ENCODE measurements at regions not wholly inside any gene's neighbourhood (a gene's known extent, or its start where the extent isn't known, plus 50 kb on each side); places are given as distances from the start of the nearest gene placed in this dataset.

GRCh38 chr19:30236587-30236986 is 135.6 kb upstream of the ZNF536 start:
- no peaks in the 10 kb centered on the region for H3K27me3 ChIP-seq (ENCODE audit: insufficient read depth, low read length)

GRCh38 chr19:30237140-30237539 is 135.0 kb upstream of the ZNF536 start:
- TF ChIP-seq CTCF (IDR thresholded peaks at IDR 0.05; ENCODE audit: extremely low read depth, low read depth, low read length): no peak
- H3K4me2 ChIP-seq (ENCODE audit: insufficient read depth, low read length): no peak overlapping the region
- no peak overlapping the region for H2AFZ ChIP-seq (ENCODE audit: low read length)
- no peaks in the 10 kb centered on the region for H3K79me2 ChIP-seq (ENCODE audit: insufficient read depth, low read length)
- H3K9me3 ChIP-seq (ENCODE audit: low read depth, low read length): no peaks in the 10 kb centered on the region
- no peak overlapping the region for H3K4me3 ChIP-seq (ENCODE audit: insufficient read depth, low read length)
- no peaks in the 10 kb centered on the region for H4K20me1 ChIP-seq (ENCODE audit: insufficient read depth, low read length)
- no peaks in the 10 kb centered on the region for H3K4me1 ChIP-seq (ENCODE audit: insufficient read depth, low read length)
- no peaks in the 10 kb centered on the region for H3K36me3 ChIP-seq (ENCODE audit: insufficient read depth, low read length)
- no peak overlapping the region for H3K27ac ChIP-seq (ENCODE audit: low read depth, low read length)
- no peaks in the 10 kb centered on the region for H3K27me3 ChIP-seq (ENCODE audit: insufficient read depth, low read length)
- DNase-seq (ENCODE audit: insufficient read length, low spot score, missing footprints): no peak

More at GRCh38 chr19:30236587-30236986, 135.6 kb upstream of the ZNF536 start:
- no peak overlapping the region for H2AFZ ChIP-seq (ENCODE audit: low read length)
- TF ChIP-seq CTCF (IDR thresholded peaks at IDR 0.05; ENCODE audit: extremely low read depth, low read depth, low read length): no peak
- H3K79me2 ChIP-seq (ENCODE audit: insufficient read depth, low read length): no peaks in the 10 kb centered on the region
- no peaks in the 10 kb centered on the region for H3K4me1 ChIP-seq (ENCODE audit: insufficient read depth, low read length)
- no peak overlapping the region for H3K27ac ChIP-seq (ENCODE audit: low read depth, low read length)
- DNase-seq (ENCODE audit: insufficient read length, low spot score, missing footprints): no peak
- no peaks in the 10 kb centered on the region for H3K9me3 ChIP-seq (ENCODE audit: low read depth, low read length)
- H4K20me1 ChIP-seq (ENCODE audit: insufficient read depth, low read length): no peaks in the 10 kb centered on the region
- H3K36me3 ChIP-seq (ENCODE audit: insufficient read depth, low read length): no peaks in the 10 kb centered on the region
- no peak overlapping the region for H3K4me3 ChIP-seq (ENCODE audit: insufficient read depth, low read length)
- no peak overlapping the region for H3K4me2 ChIP-seq (ENCODE audit: insufficient read depth, low read length)

- Histone ChIP-seq H3K4me3 (ENCODE audit: insufficient read depth, low read length) (no peak overlapping the region), H3K9me3 (ENCODE audit: low read depth, low read length) (no peaks in the 10 kb centered on the region), H4K20me1 (ENCODE audit: insufficient read depth, low read length) (no peaks in the 10 kb centered on the region), H3K4me1 (ENCODE audit: insufficient read depth, low read length) (no peaks in the 10 kb centered on the region), H2AFZ (ENCODE audit: low read length) (no peak overlapping the region), H3K4me2 (ENCODE audit: insufficient read depth, low read length) (no peak overlapping the region), H3K79me2 (ENCODE audit: insufficient read depth, low read length) (no peaks in the 10 kb centered on the region), H3K27ac (ENCODE audit: low read depth, low read length) (no peak overlapping the region), H3K27me3 (ENCODE audit: insufficient read depth, low read length) (no peaks in the 10 kb centered on the region), H3K36me3 (ENCODE audit: insufficient read depth, low read length) (no peaks in the 10 kb centered on the region)
- TF ChIP-seq CTCF (IDR thresholded peaks at IDR 0.05; ENCODE audit: extremely low read depth, low read depth, low read length): no peak
- no peak for DNase-seq (ENCODE audit: insufficient read length, low spot score, missing footprints)
Measured at GRCh38 chr19:30240904-30241695, 131.1 kb upstream of the ZNF536 start.

- Histone ChIP-seq H3K4me1 (ENCODE audit: insufficient read depth, low read length) (no peaks in the 10 kb centered on the region), H3K36me3 (ENCODE audit: insufficient read depth, low read length) (no peaks in the 10 kb centered on the region), H4K20me1 (ENCODE audit: insufficient read depth, low read length) (no peaks in the 10 kb centered on the region), H3K27me3 (ENCODE audit: insufficient read depth, low read length) (no peaks in the 10 kb centered on the region), H3K4me2 (ENCODE audit: insufficient read depth, low read length) (no peak overlapping the region), H3K9me3 (ENCODE audit: low read depth, low read length) (no peaks in the 10 kb centered on the region), H3K27ac (ENCODE audit: low read depth, low read length) (no peak overlapping the region), H3K4me3 (ENCODE audit: insufficient read depth, low read length) (no peak overlapping the region), H2AFZ (ENCODE audit: low read length) (no peak overlapping the region), H3K79me2 (ENCODE audit: insufficient read depth, low read length) (no peaks in the 10 kb centered on the region)
- no peak for DNase-seq (ENCODE audit: insufficient read length, low spot score, missing footprints)
- no peak for TF ChIP-seq CTCF (IDR thresholded peaks at IDR 0.05; ENCODE audit: extremely low read depth, low read depth, low read length)
Measured at GRCh38 chr19:30244533-30244932, 127.7 kb upstream of the ZNF536 start.
